ENCODE measurements at regions not wholly inside any gene's neighbourhood (a gene's known extent, or its start where the extent isn't known, plus 50 kb on each side); places are given as distances from the start of the nearest gene placed in this dataset.

DNA sequence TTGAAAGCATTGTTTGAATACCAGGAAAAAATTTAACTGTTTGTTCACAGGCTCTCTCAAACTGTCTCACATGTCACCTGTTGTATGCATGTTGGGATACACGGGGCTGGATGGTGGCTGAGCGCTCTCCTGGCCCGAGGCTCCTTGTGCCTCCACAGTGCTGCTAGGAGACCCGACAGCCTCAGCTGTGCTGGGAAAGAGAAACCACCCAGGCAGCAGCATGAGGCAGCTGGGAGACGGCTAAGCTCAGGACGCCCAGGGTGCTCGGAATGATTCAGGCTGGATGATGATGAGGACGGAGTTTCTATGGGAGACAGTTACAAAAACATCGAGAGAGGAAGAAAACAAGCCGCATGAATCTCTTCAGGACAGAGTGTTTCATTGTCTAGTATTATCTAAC, 278.0 kb upstream of the CDH4 start:
- H3K27ac Mint-ChIP-seq (ENCODE audit: low read depth, unreplicated experiment), result no peak overlapping the region
- no peaks in the 10 kb centered on the region for H3K9me3 Mint-ChIP-seq (ENCODE audit: unreplicated experiment)
- no peak for DNase-seq (ENCODE audit: unreplicated experiment)
- TF ChIP-seq, protein P1, sequence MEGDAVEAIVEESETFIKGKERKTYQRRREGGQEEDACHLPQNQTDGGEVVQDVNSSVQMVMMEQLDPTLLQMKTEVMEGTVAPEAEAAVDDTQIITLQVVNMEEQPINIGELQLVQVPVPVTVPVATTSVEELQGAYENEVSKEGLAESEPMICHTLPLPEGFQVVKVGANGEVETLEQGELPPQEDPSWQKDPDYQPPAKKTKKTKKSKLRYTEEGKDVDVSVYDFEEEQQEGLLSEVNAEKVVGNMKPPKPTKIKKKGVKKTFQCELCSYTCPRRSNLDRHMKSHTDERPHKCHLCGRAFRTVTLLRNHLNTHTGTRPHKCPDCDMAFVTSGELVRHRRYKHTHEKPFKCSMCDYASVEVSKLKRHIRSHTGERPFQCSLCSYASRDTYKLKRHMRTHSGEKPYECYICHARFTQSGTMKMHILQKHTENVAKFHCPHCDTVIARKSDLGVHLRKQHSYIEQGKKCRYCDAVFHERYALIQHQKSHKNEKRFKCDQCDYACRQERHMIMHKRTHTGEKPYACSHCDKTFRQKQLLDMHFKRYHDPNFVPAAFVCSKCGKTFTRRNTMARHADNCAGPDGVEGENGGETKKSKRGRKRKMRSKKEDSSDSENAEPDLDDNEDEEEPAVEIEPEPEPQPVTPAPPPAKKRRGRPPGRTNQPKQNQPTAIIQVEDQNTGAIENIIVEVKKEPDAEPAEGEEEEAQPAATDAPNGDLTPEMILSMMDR (IDR thresholded peaks at IDR 0.05; ENCODE audit: unreplicated experiment), result no peak
- H3K4me3 Mint-ChIP-seq (ENCODE audit: unreplicated experiment), result no peak overlapping the region
- no peaks in the 10 kb centered on the region for H3K4me1 Mint-ChIP-seq (ENCODE audit: insufficient read depth, unreplicated experiment)
- no TSS peak for BruUV-seq (replicated peaks)
- H3K36me3 Mint-ChIP-seq (ENCODE audit: insufficient read depth, unreplicated experiment), result no peaks in the 10 kb centered on the region
- peaks cover 79% of the 10 kb centered on the region for H3K27me3 Mint-ChIP-seq (ENCODE audit: insufficient read depth, unreplicated experiment)
- ChIA-PET POLR2A (no interaction called here), CTCF (no interaction called here)
- intact Hi-C loops (cut with micrococcal nuclease), result no loop called here

DNA sequence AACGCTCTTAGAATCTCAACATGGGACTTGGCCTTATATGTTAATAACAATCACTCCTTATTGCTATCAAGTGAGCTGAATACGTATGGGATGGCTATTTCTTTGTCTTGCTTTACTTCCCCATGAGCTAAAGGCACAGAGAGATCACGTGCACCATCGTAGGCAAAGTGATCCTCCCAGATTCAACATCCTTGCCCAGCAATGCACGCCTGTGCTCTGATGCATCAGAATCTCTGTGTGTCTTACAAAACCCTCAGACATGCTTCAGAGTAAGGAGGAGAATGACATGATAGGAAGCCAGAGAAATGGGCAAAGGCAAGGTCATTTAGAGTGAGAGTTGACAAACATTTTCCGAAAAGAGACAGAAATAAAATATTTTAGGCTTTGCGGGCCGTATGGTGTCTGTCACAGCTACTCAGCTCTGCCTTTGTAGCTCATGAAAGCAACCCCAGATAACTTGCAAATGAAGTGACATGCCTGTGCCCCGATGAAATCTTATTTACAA, 277.6 kb upstream of the CDH4 start:
- no peak overlapping the region for H3K27ac Mint-ChIP-seq (ENCODE audit: low read depth, unreplicated experiment)
- TF ChIP-seq, protein P1 (IDR thresholded peaks at IDR 0.05; ENCODE audit: unreplicated experiment), result no peak
- DNase-seq (ENCODE audit: unreplicated experiment), result no peak
- H3K9me3 Mint-ChIP-seq (ENCODE audit: unreplicated experiment), result peaks cover 3% of the 10 kb centered on the region
- no TSS peak for BruUV-seq (replicated peaks)
- ChIA-PET CTCF (no interaction called here), POLR2A (no interaction called here)
- H3K36me3 Mint-ChIP-seq (ENCODE audit: insufficient read depth, unreplicated experiment), result no peaks in the 10 kb centered on the region
- no peaks in the 10 kb centered on the region for H3K4me1 Mint-ChIP-seq (ENCODE audit: insufficient read depth, unreplicated experiment)
- peaks cover 75% of the 10 kb centered on the region for H3K27me3 Mint-ChIP-seq (ENCODE audit: insufficient read depth, unreplicated experiment)
- intact Hi-C loops (cut with micrococcal nuclease), result no loop called here
- H3K4me3 Mint-ChIP-seq (ENCODE audit: unreplicated experiment), result no peak overlapping the region

DNA sequence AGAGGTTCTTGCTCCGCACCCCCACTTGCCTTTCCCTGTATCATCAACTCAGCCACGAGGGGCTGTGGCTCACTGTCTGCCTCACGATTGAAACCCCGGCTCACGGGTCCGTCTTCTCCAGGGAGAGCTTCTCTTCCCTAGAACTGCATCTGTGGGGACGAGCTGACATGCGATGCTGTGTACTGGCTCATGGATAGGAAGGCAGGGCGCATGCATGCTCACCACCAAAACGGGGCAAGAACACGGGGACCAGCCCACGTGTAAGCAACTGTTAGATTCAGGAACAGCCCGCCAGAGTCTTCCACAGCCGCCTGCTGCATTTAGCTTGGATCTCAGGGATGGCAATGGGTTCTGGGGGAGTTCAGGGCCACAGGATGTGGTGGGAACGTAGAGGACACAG, 275.9 kb upstream of the CDH4 start:
- BruUV-seq (replicated peaks), result no TSS peak
- ChIA-PET CTCF (interaction anchor here (1.1 to 1.2 kb wide), 2 partner anchors 45 to 765 kb away, joined by 3 read pairs; no protein-coding TSS in a partner anchor), POLR2A (no interaction called here)
- Mint-ChIP-seq H3K4me3 (ENCODE audit: unreplicated experiment) (no peak overlapping the region), H3K27ac (ENCODE audit: low read depth, unreplicated experiment) (no peak overlapping the region), H3K4me1 (ENCODE audit: insufficient read depth, unreplicated experiment) (no peaks in the 10 kb centered on the region), H3K9me3 (ENCODE audit: unreplicated experiment) (peaks cover 18% of the 10 kb centered on the region), H3K36me3 (ENCODE audit: insufficient read depth, unreplicated experiment) (no peaks in the 10 kb centered on the region), H3K27me3 (ENCODE audit: insufficient read depth, unreplicated experiment) (peaks cover 58% of the 10 kb centered on the region)
- TF ChIP-seq, protein P1 (IDR thresholded peaks at IDR 0.05; ENCODE audit: unreplicated experiment), result no peak
- intact Hi-C loops (cut with micrococcal nuclease), result no loop called here
- no peak for DNase-seq (ENCODE audit: unreplicated experiment)

DNA sequence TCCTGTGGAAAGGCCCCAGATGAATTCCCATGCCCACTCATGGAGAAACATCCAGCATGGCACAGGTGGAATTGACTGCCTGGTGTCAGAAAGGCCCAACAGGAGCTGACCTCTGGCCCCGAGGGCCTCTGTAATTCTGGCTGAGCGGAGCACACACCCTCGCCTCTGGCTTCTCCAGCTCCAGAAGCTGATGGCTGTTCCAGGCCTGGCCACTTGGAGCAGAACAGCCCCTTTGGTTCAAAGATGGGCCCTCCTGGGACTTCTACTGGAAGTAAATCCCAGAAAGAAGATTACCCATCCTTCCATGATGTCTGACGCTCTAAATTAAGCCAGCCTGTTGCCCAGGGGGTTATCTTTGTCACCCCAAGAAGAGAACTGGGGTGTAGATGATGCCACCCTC, 275.1 kb upstream of the CDH4 start:
- H3K27ac Mint-ChIP-seq (ENCODE audit: low read depth, unreplicated experiment), result no peak overlapping the region
- H3K9me3 Mint-ChIP-seq (ENCODE audit: unreplicated experiment), result peaks cover 18% of the 10 kb centered on the region
- H3K27me3 Mint-ChIP-seq (ENCODE audit: insufficient read depth, unreplicated experiment), result peaks cover 50% of the 10 kb centered on the region
- TF ChIP-seq, protein P1 (IDR thresholded peaks at IDR 0.05; ENCODE audit: unreplicated experiment), result no peak
- BruUV-seq (replicated peaks), result no TSS peak
- no peak overlapping the region for H3K4me3 Mint-ChIP-seq (ENCODE audit: unreplicated experiment)
- intact Hi-C loops (cut with micrococcal nuclease), result no loop called here
- DNase-seq (ENCODE audit: unreplicated experiment), result no peak
- no peaks in the 10 kb centered on the region for H3K4me1 Mint-ChIP-seq (ENCODE audit: insufficient read depth, unreplicated experiment)
- ChIA-PET POLR2A (no interaction called here), CTCF (interaction anchor here (0.6 to 1.2 kb wide), 2 partner anchors 46 to 512 kb away, joined by 3 read pairs; no protein-coding TSS in a partner anchor)
- H3K36me3 Mint-ChIP-seq (ENCODE audit: insufficient read depth, unreplicated experiment), result no peaks in the 10 kb centered on the region
